Dendritic cell treated with granulocyte-macrophage colony-stimulating factor and Interleukin-4, amounts not matched to agents 40 ng/mL and 50 ng/mL, for 4 days (primary cell): ENCODE measurements at regions not wholly inside any gene's neighbourhood (a gene's known extent, or its start where the extent isn't known, plus 50 kb on each side); places are given as distances from the start of the nearest gene placed in this dataset.
"Not testable (repeated sequence)": the region's sequence is repeated elsewhere in the genome, so short reads cannot be mapped to it uniquely, and the experiment has no call there.

Experiments
- H3K27ac Mint-ChIP-seq: one replicate; pipeline ENCODE4 v1.8.0; 2022; ENCODE audit warnings: mild to moderate bottlenecking, mixed read lengths
- H3K27me3 Mint-ChIP-seq: one replicate; pipeline ENCODE4 v1.8.0; 2022; ENCODE audit warnings: mild to moderate bottlenecking, mixed read lengths
- H3K36me3 Mint-ChIP-seq: one replicate; pipeline ENCODE4 v1.8.0; 2022; ENCODE audit warnings: low read depth, mixed read lengths
- H3K4me1 Mint-ChIP-seq: one replicate; pipeline ENCODE4 v1.8.0; 2022; ENCODE audit warnings: low read depth, mixed read lengths
- H3K4me3 Mint-ChIP-seq: one replicate; pipeline ENCODE4 v1.8.0; 2022; ENCODE audit warnings: mild to moderate bottlenecking, moderate library complexity, mixed read lengths
- H3K9me3 Mint-ChIP-seq: one replicate; pipeline ENCODE4 v1.8.0; 2022; ENCODE audit warnings: mixed read lengths
- intact Hi-C: fragments of 100-400 bp; cut with micrococcal nuclease; formaldehyde crosslinking; loops from one replicate; pipeline ENCODE4 v1.15.0; 2022

DNA sequence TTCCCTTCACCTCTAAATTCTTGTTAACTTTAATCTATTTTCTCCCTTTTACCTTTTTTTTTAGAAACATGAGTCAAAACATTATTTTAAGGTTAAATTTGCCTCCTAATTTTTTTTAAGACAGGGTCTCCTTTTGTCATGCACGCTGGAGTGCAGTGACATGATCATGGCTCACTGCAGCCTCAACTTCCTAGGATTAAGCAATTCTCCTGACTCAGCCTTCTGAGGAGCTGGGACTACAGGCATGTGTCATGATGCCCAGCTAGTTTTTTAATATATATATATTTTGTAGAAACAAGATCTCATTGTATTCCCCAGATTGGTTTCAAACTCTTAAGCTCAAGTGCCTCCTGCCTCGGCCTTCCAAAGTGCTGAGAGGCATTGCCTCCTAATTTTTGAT lies 424.7 kb upstream of the FAM174A start:
- Mint-ChIP-seq H3K9me3 (peaks cover 51% of the 10 kb centered on the region), H3K4me1 (no peaks in the 10 kb centered on the region), H3K36me3 (no peaks in the 10 kb centered on the region), H3K4me3 (no peak overlapping the region), H3K27ac (no peak overlapping the region), H3K27me3 (no peaks in the 10 kb centered on the region)
- intact Hi-C loops, result no loop called here

GRCh38 chr5:100108883-100109282 lies 426.3 kb upstream of the FAM174A start:
- no peaks in the 10 kb centered on the region for H3K36me3 Mint-ChIP-seq
- intact Hi-C loops, result no loop called here
- peaks cover 51% of the 10 kb centered on the region for H3K9me3 Mint-ChIP-seq
- H3K4me1 Mint-ChIP-seq, result no peaks in the 10 kb centered on the region
- no peak overlapping the region for H3K4me3 Mint-ChIP-seq
- H3K27me3 Mint-ChIP-seq, result no peaks in the 10 kb centered on the region
- no peak overlapping the region for H3K27ac Mint-ChIP-seq

- H3K9me3 Mint-ChIP-seq, result peaks cover 15% of the 10 kb centered on the region
- H3K36me3 Mint-ChIP-seq, H3K4me3 Mint-ChIP-seq, H3K4me1 Mint-ChIP-seq, H3K27me3 Mint-ChIP-seq, H3K27ac Mint-ChIP-seq, intact Hi-C loops: not testable (repeated sequence)
Observed at GRCh38 chr5:100103592-100104119, 431.5 kb upstream of the FAM174A start.

- H3K4me1 Mint-ChIP-seq, intact Hi-C loops, H3K36me3 Mint-ChIP-seq, H3K4me3 Mint-ChIP-seq, H3K9me3 Mint-ChIP-seq, H3K27ac Mint-ChIP-seq, H3K27me3 Mint-ChIP-seq: not testable (repeated sequence)
Observed at GRCh38 chr5:100101466-100101865, 433.7 kb upstream of the FAM174A start.

GRCh38 chr5:100096328-100096727 lies 438.8 kb upstream of the FAM174A start:
- H3K4me1 Mint-ChIP-seq, H3K27ac Mint-ChIP-seq, H3K9me3 Mint-ChIP-seq, H3K27me3 Mint-ChIP-seq, intact Hi-C loops, H3K36me3 Mint-ChIP-seq, H3K4me3 Mint-ChIP-seq: not testable (repeated sequence)

DNA sequence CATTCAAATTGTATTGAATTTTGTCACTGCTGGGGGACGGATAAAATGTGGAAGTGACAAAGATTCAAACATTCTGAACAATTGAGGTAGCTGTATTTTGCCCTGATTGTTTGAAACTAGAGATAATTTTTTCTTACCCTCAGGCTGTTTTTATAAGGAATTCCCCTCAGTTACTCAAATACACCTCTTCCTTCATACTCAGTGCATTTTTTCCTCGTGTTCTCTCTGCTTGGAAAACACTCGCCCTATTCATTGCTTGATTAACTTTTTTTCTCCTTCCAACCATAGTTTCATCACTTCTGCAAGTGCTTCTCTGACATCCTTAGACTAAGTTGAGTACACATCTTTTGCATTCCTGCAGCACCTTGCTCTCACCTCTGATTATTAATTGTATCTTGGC lies 454.5 kb upstream of the FAM174A start:
- H3K27me3 Mint-ChIP-seq, H3K9me3 Mint-ChIP-seq, H3K4me3 Mint-ChIP-seq, H3K4me1 Mint-ChIP-seq, H3K27ac Mint-ChIP-seq, intact Hi-C loops, H3K36me3 Mint-ChIP-seq: not testable (repeated sequence)

- intact Hi-C loops, H3K4me3 Mint-ChIP-seq, H3K27ac Mint-ChIP-seq, H3K36me3 Mint-ChIP-seq, H3K27me3 Mint-ChIP-seq, H3K4me1 Mint-ChIP-seq, H3K9me3 Mint-ChIP-seq: not testable (repeated sequence)
Observed at GRCh38 chr5:100079163-100079562, 456.0 kb upstream of the FAM174A start.

DNA sequence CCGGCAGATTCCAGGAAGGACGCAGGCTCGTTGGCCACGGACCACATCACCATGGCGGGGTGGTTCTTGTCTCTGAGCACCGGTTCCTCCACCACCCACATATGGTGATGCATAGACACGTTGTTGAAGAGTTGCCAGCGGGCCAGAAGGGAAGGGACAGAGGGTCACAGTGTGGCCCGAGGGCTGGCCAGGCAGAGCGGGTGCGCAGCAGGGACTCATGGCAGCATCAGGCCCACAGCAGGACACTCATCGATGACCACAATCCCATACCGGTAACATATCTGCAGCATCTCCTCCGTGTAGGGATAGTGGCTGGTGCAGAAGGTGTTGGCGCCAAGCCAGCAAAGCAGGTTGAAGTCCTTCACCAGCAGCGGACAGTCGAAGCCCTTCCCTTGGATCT lies 469.2 kb upstream of the FAM174A start:
- H3K9me3 Mint-ChIP-seq, H3K36me3 Mint-ChIP-seq, H3K27ac Mint-ChIP-seq, H3K27me3 Mint-ChIP-seq, intact Hi-C loops, H3K4me3 Mint-ChIP-seq, H3K4me1 Mint-ChIP-seq: not testable (repeated sequence)

DNA sequence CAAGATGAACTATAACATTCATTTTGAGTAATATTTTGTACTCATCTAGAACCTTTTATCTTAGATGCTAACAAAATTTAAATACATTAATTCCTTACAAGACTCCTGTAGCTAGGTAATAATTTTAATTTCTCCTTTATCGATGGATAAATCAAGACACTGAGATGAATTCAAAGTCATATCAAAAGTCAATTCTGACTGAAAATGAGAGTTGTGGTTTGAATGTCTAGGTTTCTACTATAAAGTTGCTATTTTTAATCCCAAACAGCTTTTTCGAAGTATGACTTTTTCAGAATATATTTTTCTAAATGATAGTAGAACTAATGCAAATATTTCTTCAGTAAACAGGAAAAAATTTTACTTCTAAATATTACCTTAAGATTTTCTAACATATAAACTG lies 491.7 kb upstream of the FAM174A start:
- no peak overlapping the region for H3K27ac Mint-ChIP-seq
- H3K27me3 Mint-ChIP-seq, result no peaks in the 10 kb centered on the region
- H3K36me3 Mint-ChIP-seq, result no peaks in the 10 kb centered on the region
- peaks cover 4% of the 10 kb centered on the region for H3K4me1 Mint-ChIP-seq
- H3K4me3 Mint-ChIP-seq, result no peak overlapping the region
- H3K9me3 Mint-ChIP-seq, result no peaks in the 10 kb centered on the region
- intact Hi-C loops, result no loop called here

DNA sequence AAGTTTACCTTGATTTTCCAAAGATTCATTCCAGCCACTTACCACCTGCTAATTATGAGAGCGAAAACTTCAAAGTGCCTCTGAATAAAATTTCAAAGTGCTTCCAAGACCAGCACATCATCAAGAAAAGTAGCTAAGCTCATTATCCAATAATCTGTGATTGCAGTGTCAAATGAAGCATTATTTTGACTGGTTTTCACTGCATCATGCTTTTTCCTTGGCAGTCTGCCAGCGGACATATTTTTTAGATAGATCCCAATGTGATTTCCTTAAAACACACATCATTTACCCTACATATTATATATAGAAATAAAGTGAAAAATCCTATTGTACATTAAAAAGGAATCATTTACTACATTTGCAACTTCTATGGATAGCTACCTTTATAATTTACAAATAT lies 508.6 kb upstream of the FAM174A start:
- no peak overlapping the region for H3K27ac Mint-ChIP-seq
- H3K27me3 Mint-ChIP-seq, result no peaks in the 10 kb centered on the region
- no peak overlapping the region for H3K4me3 Mint-ChIP-seq
- H3K36me3 Mint-ChIP-seq, result no peaks in the 10 kb centered on the region
- no peaks in the 10 kb centered on the region for H3K4me1 Mint-ChIP-seq
- intact Hi-C loops, result no loop called here
- H3K9me3 Mint-ChIP-seq, result peaks cover 9% of the 10 kb centered on the region

- Mint-ChIP-seq H3K4me1 (no peaks in the 10 kb centered on the region), H3K27me3 (no peaks in the 10 kb centered on the region), H3K27ac (no peak overlapping the region), H3K4me3 (no peak overlapping the region), H3K9me3 (no peaks in the 10 kb centered on the region), H3K36me3 (no peaks in the 10 kb centered on the region)
- intact Hi-C loops, result no loop called here
Observed at GRCh38 chr5:100023536-100023935, 511.6 kb upstream of the FAM174A start.

- intact Hi-C loops, result no loop called here
- H3K27me3 Mint-ChIP-seq, result no peaks in the 10 kb centered on the region
- H3K27ac Mint-ChIP-seq, result no peak overlapping the region
Observed at GRCh38 chr5:100017520-100018262, 517.5 kb upstream of the FAM174A start.

DNA sequence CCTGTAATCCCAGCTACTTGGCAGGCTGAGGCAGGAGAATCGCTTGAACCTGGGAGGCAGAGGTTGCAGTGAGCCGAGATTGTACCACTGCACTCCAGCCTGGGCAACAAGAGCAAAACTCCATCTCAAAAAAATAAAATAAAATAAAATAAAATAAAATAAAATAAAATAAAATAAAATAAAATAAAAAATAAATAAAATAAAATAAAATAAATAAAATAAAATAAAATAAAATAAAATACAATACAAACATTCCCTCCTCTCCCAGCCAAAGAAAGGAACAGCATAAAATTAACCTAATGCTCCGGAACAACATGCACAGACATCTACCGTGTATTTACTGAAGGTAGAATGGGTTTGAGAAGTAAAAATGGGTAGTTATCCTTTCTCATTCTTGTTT lies 521.9 kb upstream of the FAM174A start:
- H3K36me3 Mint-ChIP-seq, H3K27ac Mint-ChIP-seq, H3K4me1 Mint-ChIP-seq, H3K27me3 Mint-ChIP-seq, H3K9me3 Mint-ChIP-seq, H3K4me3 Mint-ChIP-seq, intact Hi-C loops: not testable (repeated sequence)

More at GRCh38 chr5:100017520-100018262, 517.5 kb upstream of the FAM174A start:
- Mint-ChIP-seq H3K4me3 (no peak overlapping the region), H3K4me1 (no peaks in the 10 kb centered on the region), H3K36me3 (no peaks in the 10 kb centered on the region), H3K9me3 (no peaks in the 10 kb centered on the region)

DNA sequence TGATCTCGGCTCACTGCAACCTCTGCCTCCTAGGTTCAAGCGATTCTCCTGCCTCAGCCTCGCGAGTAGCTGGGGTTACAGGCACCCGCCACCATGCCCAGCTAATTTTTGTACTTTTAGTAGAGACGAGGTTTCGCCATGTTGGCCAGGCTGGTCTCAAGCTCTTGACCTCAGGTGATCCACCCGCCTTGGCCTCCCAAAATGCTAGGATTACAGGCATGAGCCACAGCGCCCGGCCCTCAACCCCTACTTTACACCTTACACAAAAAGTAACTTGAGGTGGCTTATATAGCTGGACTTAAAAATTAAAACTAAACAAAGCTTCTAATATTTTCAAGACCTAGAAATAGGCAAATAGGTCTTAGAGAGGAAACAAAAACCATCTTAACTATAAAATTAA lies 524.0 kb upstream of the FAM174A start:
- H3K27ac Mint-ChIP-seq, H3K9me3 Mint-ChIP-seq, H3K4me1 Mint-ChIP-seq, intact Hi-C loops, H3K36me3 Mint-ChIP-seq, H3K4me3 Mint-ChIP-seq, H3K27me3 Mint-ChIP-seq: not testable (repeated sequence)

DNA sequence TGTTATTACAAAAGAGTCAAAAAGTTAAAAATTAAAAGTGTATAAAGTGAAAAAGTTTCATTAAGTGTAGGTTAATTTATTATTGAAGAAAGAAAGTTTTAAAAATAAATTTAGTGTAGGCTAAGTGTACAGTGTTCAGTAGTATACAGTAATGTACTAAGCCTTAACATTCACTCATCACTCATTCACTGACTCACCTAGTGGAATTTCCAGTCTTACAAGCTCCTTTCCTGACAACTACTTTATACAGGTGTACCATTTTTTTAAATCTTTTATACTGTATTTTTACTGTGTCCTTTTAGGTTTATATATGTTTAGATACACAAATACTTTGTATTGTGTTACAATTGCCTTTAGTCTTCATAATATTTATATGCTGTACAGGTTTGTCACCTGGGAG lies 530.2 kb upstream of the FAM174A start:
- Mint-ChIP-seq H3K9me3 (peaks cover 12% of the 10 kb centered on the region), H3K4me3 (no peak overlapping the region), H3K27me3 (no peaks in the 10 kb centered on the region), H3K36me3 (no peaks in the 10 kb centered on the region), H3K27ac (no peak overlapping the region), H3K4me1 (no peaks in the 10 kb centered on the region)
- intact Hi-C loops, result no loop called here
